GM18505 (cell line): ENCODE measurements at regions not wholly inside any gene's neighbourhood (a gene's known extent, or its start where the extent isn't known, plus 50 kb on each side); places are given as distances from the start of the nearest gene placed in this dataset.
"Not testable (repeated sequence)": the region's sequence is repeated elsewhere in the genome, so short reads cannot be mapped to it uniquely, and the experiment has no call there.

ENCODE experiments used
- ATAC-seq: cut with Tn5 transposase; IDR thresholded peaks from one replicate; pipeline ENCODE4 v1.9.1; 2021; ENCODE audit not compliant: unreplicated experiment
- POLR2A ChIP-seq: IDR thresholded peaks from 4 replicates; pipeline ENCODE4 v1.6.1; 2011; ENCODE audit warnings: borderline replicate concordance; ENCODE audit not compliant: insufficient read depth, insufficient read length; ENCODE audit errors: extremely low read depth

DNA sequence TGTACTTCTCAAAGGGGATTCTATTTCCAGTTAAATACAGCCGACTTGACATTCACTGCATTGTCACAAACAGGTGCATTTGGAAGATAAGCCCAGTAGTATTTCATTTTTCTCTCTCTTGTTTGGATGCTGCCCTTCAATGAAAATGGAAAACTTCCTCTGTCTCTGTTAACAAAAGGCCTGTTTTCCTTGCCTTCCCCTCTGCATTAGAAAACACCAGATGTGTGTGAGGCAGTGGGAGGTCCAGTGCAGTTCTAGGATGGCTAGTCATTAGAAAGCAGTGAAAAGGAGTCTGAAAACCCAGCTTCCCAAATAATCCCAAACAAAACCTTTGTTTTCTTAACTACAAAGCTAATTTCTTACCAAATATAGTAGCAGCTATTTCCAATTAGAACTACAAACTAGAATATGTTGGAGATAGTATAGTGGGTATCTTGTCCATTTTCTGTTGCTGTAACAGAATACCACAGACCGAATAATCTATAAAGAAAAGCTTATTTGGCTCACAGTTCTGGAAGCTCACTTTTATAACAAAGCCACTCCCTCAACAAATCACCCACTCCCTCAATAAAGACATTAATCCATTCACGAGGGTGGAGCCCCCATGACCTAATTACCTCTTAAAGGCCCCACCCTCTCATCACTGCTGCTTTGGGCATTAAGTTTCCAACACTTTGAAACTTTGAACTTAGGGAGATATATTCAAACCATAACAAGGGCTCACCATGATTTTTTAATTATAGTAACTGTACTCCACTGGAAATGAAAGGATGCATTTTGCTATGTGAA is 452.1 kb upstream of the RPS6KA3 start:
- no peak for TF ChIP-seq POLR2A
- no peak for ATAC-seq

DNA sequence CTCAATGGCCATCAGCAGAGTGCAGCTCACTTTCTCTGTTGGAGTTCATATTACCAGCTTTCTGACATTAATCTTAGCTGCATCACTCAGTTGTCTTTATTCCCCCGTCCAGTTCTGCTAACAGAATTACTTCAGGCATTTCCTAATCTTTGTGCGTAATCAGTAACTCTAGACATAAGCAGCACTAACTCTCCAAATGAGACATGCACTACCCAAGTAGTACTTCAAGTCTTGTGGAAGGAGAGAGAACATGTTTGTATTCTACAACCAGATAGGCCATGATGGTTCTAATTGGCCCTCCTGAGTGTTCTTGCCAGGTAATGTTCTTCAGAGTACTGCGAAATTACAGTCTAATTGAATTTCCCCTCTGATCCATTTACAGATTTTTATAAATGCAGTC is 448.5 kb upstream of the RPS6KA3 start:
- no peak for TF ChIP-seq POLR2A

DNA sequence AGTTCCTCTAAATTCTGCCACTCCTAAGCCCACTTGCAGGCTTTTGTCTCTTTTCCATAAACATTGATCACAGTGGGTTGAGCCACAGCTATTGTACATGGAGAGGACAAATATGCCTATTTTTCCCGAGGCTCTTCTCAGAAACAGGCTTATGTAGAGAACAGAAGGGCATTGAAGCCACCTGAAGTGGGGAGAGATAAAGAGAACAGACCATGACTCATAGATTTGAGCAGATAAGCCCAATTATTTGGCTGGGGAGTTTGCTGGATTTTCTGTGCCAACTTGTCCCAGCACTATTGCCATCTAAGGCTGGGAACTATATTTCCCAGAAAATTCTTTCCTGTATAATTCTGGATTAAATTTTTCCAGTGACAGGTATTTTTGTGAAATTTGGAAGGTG is 446.1 kb upstream of the RPS6KA3 start:
- TF ChIP-seq POLR2A, result no peak
- ATAC-seq, result no peak

More for the DNA sequence above, 448.5 kb upstream of the RPS6KA3 start:
- ATAC-seq, result no peak

DNA sequence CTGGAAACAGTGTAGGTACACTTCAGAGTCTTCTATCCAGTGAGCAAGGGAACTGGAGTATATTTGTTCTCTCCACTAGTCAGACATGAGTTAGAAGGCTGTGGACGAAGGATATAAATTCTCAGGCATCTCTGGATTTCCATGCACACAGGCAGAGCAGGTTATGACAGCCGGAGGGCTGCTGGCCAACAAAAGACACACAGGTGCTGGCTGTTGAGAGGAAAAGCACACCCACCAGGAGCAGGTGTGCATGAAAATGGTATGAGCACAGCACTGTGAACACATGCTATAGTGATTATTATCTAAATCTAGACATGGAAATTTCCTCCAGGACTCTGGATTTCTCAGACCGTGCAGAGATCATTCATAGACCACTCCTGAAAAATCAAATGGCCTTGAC is 444.7 kb upstream of the RPS6KA3 start:
- no peak for TF ChIP-seq POLR2A
- no peak for ATAC-seq

DNA sequence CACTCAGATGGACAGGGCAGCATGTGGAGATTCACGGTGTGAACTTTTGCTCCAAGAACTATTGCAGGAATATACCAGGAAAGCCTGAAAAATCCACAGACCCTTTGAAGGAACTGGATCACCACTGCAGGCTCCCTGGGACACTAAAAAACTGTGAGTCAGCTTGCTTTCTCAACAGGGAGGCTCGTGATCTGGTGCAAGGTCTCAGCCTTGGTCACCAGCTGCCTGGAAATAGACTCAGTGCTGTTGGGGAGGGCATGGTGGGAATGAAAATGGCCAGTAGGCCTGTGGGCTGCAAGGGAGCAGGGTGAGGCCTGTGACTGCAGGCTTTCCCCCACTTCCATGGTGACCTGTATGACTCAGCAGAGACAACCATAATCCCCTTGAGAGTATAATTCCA is 426.4 kb upstream of the RPS6KA3 start:
- ATAC-seq, result no peak
- no peak for TF ChIP-seq POLR2A

DNA sequence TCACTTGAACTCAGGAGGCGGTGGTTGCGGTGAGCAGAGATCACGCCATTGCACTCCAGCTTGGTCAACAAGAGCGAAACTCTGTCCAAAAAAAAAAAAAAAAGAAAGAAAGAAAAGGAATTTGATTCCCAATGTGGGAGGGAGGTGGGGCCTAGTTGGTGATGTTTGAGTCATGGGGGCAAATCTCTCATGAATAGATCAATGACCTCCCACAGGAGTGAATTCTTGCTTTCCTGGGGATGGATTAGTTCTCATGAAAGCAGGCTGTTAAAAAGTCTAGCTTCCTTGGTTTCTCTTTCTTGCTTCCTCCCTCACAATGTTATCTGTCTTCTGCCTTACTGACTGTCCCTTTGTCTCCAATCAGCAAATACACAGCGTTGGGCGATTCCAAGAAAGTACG is 419.5 kb upstream of the RPS6KA3 start:
- TF ChIP-seq POLR2A, result no peak
- no peak for ATAC-seq

DNA sequence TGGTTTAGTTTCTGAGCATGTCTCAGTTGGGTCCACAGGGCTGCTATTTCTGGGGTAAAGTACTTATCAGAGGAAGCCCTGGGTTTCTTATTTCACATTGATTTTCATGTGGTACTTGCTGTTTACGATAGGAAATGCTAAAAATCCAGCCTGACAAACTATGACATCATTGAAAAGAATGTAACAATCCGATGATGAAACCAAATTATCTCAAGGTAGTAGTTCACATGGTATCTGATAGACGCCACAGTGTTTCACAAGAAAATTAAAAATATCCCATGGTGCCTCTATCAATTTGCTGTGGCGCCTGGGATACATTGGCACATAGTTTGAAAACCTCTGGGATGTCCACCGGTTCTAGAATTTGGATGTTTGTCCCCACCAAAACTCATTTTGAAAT is 418.9 kb upstream of the RPS6KA3 start:
- no peak for TF ChIP-seq POLR2A
- ATAC-seq, result no peak

DNA sequence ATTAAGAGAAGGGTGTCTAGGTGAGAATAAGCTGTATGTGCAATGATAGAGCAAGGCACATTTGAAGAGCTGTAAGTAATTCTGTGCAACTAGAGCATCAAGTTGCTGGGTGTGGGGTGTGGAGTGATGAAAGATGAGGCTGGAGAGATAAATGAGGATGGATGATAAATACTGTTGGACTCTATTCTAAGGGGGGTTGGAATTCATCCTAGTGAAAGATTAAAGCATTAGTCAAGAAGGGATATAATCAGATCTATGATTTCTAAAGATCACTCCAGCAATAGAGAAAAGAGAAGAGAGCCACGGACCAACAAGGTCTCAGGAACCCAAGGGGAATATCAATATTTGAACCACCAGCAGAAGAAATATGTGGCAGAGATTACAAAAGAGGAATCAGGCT is 415.0 kb upstream of the RPS6KA3 start:
- no peak for ATAC-seq
- no peak for TF ChIP-seq POLR2A

DNA sequence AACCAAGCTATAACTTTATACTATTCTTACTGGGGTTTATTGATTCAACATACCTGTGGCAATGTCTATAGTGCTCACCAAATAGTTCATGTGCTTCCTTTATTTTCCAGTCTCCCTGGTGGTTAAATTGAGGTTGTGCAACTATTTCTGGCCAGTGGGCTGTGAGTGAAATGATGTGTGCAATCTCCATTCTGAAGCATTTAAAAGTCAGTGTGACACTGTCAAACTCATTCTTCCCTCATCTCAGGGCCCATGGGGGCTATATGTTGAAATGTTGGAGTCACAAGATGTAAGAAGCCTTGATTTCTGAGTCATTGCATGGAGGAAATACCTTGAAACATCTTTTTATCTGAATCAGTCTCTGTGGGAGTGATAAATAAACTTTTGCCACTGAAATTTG is 414.3 kb upstream of the RPS6KA3 start:
- no peak for ATAC-seq
- TF ChIP-seq POLR2A, result no peak

DNA sequence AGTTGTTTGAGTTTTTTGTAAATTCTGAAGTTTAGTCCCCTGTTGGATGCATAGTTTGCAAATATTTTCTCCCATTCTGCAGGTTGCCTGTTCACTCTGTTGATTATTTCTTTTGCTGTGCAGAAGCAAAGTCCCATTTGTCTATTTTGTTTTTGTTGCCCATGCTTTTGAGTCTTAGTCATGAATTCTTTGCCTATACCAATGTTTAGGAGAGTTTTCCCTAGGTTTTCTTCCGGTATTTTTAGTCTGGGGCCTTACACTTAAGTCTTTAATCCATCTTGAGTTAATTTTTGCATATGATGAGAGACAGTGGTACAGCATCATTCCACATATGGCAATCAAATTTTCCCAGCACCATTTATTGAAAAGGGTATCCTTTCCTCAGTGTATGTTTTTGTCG is 405.8 kb upstream of the RPS6KA3 start:
- no peak for TF ChIP-seq POLR2A
- no peak for ATAC-seq

DNA sequence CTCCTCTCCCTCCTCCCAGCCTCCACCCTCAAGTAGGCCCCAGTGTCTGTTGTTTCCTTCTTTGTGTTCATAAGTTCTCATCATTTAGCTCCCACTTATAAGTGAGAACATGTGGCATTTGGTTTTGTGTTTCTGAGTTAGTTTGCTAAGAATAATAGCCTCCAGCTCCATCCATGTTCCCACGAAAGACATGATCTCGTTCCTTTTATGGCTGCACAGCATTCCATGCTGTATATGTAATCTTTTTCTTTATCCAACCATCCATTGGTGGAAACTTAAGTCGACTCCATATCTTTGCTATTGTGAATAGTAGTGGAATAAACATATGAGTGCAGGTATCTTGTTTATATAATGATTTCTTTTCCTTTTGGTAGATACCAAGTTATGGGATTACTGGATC is 405.0 kb upstream of the RPS6KA3 start:
- not testable (repeated sequence) for ATAC-seq

DNA sequence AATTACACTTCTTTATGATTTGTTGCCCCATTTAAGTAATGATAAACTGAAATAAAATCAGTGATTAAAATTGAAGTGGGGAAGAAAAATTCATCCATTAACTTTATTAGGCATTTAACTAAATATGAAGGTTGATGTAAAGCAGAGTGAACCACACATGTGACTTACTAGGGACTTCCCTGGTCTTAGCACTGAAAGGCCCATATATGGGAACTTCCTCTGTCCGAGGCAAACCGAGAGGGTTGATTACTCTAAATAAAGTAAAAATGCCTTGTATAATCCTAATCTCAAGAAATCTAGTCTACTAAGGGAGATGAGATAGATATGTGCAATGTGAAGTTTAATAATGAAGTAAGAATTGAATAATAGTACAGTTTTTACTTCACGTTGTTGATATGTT is 403.9 kb upstream of the RPS6KA3 start:
- no peak for TF ChIP-seq POLR2A

DNA sequence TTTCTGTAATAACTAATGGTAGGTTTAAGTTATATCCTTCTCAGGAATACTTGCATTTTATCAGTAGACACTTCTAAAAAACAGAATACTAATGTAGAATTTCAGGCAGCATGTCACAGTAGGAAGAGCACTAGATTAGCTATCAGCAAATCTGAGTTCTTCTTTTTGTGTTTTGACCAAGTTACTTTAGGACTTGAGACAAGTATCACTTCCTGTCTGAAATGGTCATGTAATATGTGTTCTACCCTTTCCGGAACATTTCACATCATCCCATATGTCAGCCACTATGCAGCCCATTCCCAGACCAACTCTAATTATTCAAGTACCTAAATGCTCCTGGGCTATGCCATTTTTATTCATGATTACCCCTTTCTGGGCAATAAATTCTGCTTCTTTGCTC is 401.8 kb upstream of the RPS6KA3 start:
- no peak for TF ChIP-seq POLR2A
- ATAC-seq, result no peak

More for the DNA sequence above, 403.9 kb upstream of the RPS6KA3 start:
- ATAC-seq, result no peak

DNA sequence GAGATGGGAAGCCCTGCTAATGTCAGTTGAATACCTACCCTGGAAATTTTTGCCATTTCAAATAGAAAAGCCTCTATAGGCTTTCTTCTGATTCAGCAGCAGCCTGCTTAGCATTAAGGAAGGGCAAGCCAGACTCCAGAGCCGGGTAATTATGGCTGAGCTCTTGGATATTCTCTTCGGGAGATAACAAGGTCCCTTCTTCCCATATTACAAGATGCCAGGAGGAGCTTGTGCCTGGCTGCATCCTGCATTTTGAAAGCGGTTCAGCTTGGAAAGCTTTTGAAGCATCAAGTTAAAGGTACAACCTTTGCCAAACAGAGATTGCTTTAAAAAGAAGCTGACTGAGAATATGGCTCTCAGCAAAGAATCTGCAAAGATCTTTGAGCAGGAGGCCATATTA is 399.6 kb upstream of the RPS6KA3 start:
- TF ChIP-seq POLR2A, result no peak
- ATAC-seq, result no peak

DNA sequence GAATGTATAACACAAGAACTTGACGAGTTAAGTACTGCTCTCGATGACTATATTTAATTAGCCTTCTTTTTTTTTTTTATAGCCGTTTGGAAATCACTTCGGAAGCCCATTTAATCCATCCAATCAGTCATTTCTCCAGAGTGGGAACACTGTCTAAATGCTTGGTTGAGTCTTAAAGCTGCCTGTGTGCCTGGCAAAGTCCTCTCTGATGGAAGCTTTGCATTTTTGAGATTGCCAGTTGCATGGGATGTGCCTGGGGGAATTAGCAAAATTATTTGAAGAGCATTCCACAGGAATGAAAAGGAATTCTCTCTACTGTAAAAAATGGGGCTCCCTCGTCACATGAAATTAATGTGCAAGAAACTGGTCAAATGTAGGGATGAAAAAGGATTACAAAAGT is 398.8 kb upstream of the RPS6KA3 start:
- no peak for ATAC-seq
- no peak for TF ChIP-seq POLR2A
